Stimulated activated CD8-positive, alpha-beta memory T cell treated with anti-CD3 and anti-CD28 coated beads, Interleukin-7, amount 100 ng/mL, for 48 hours (primary cell): ENCODE measurements at regions not wholly inside any gene's neighbourhood (a gene's known extent, or its start where the extent isn't known, plus 50 kb on each side); places are given as distances from the start of the nearest gene placed in this dataset.

Experiments used
- DNase-seq, 2 donors: peaks; one replicate each; pipeline ENCODE4 v3.0.0-alpha.2; 2020; ENCODE audit warnings: low read depth in 1 of 2; ENCODE audit errors: extremely low read depth in 1 of 2

DNA sequence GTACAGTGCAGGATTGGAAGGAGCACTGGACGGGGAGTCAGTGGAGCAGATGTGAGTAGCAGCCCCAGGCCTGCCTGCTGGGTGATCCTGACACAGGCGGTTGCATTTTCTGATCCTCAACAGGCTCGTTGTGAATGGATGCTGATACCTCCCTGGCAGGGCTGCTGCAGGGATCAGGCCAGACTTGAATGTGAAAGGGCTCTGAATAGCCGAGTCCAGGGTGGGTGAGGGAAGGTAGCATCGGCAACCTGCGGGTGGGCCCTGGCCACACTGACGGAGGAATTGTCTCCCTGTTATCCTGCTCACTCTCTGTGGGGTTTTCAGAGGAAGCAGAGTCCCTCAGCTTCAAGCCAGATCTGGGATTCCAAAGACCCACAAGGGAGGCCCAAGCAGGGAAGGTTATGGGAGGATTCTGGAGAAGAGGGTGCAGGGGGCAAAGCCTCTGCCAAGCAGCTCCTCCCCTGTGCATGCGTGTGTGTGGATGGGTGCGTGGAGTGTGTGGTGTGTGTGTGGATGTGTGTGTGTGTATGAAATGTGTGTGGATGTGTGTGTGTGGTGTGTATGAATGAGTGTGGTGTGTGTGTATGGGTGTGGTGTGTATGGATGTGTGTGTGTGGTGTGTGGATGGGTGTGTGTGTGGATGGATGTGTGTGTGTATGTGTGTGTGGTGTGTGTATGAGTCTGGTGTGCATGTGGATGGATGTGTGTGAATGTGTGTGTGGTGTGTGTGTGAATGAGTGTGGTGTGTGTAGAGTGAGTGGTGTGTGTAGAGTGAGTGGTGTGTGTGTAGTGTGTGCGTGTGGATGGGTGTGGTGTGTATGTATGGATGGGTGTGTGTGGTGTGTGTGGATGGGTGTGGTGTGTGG, 100.3 kb downstream of the UBIAD1 start:
- DNase-seq = no peak

- DNase-seq = no peak
These were observed 101.1 kb downstream of the UBIAD1 start for GRCh38 chr1:11373895-11374747.

GRCh38 chr1:11374748-11375110, 101.7 kb downstream of the UBIAD1 start:
- no peak for DNase-seq

DNA sequence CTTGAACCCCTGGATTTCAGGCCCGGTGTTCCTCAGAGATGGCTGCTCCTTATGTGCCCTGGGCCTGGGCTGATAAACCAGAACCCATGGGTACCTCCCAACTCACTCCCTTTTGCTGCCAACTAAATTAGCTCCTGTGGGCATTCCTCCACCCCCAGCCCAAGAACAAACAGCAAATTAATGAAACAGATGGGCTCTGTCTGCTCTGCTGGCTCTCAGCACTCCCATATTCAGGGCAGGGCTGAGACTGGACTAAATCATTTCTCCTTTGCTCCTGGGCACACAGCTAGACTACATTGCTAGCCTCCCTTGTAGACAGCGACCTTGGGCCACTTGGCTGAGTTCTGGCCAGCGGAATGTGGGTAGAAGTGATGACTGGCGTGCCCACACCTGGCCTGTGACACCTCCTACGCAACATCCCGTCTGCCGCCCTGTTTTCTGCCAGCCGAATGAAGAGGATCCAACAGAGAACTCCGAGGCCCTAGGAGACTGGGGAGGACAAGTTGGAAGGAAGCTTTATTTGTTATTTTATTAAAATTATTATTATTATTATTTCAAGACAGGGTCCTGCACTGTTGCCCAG, 101.9 kb upstream of the DISP3 start:
- DNase-seq = no peak

DNA sequence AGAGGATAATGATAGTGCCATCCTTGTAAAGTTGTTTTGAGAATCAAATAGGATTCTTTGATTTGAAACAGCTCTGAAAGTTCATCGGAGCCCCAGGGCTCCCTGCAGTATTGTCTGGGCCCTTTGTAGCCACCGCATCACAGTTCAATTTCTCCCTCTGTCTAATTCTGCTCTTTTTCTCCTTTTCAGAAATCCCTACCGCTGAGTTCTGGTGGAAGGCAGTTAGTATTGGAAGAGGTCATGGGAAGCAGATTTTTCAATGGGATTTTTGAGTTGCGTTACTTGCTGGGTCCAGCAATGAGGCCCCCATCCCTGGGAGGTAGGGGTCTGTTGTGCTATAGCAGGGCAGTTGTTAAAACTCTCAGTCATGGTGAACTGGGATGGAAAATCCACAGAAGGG, 101.0 kb upstream of the DISP3 start:
- DNase-seq = no peak

- no peak for DNase-seq
These were observed 99.1 kb upstream of the DISP3 start for GRCh38 chr1:11379851-11380250.

DNA sequence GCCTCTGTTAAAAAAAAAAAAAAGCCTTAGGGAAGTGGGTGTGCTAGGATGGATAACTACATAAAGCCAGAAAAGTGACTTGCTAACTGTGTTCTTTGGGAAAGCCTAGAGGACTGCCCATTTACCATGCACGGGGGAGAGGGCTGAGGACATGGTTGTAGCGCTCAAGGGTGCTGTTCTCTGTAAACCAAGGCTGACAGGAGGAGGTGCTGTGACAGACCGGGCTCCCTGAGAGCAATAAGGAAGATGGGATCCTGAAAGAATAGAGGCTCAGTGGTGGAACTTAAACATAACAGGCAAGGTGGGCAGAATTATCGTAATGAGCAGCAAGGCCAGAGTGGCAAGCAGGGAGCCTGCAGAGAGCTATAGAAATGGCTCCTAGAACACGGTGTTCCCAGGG, 98.5 kb upstream of the DISP3 start:
- no peak for DNase-seq

- no peak for DNase-seq
These were observed 95.3 kb upstream of the DISP3 start for GRCh38 chr1:11383553-11384169.

DNA sequence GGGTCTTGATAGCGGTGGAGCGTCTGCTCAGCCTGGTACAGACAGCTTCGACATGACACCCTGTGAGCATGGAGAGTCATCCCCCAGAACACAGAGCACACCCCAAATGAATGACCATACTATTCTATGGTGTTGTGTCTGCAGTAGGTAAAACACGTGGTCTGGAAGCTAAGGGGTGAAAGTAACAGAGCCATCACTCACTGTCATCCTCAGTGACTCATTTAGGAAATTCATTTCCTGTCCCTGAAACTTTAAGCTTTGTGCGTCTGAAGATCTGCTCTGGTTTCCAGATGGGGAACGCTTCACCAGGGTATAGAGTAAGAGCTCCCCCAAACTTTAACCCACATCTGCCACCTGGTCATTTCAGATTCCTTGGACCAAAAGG, 94.8 kb upstream of the DISP3 start:
- no peak for DNase-seq

GRCh38 chr1:11387829-11388228, 91.1 kb upstream of the DISP3 start:
- DNase-seq = no peak

DNA sequence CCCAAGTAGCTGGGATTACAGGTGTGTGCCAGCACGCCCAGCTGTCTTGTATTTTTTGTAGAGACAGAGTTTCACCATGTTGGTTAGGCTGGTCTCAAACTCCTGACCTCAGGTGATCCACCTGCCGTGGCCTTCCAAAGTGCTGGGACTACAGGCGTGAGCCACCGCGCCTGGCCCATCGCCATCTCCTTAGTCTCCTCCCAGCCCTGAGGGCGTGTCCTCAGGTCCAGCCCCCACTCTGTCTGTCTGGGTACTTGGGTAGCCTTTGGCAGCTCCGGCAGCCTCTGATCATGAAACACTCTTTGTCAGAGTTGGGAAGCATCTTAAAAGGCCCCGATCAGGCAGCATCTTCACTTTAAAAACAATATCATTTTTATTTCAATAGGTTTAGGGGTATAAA, 90.3 kb upstream of the DISP3 start:
- DNase-seq = no peak

DNA sequence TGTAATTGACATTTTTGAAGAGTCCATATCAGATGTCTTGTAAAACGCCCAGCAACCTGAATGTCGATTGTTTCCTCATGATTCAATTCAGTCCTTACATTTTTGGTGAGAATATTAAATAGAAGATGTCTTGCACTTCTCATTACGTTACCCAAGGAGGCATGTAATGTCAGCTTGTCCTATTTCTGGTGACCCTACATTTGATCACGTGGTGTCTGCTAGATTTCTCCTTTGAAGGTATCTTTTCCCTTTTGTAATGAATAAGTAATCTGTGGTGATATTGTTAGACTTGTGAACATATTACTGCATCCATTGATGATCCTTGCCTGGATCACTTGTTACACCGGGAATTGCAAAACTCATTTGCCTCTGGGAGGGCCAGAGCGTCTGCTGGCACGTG, 87.6 kb upstream of the DISP3 start:
- DNase-seq = no peak

GRCh38 chr1:11391886-11392285, 87.1 kb upstream of the DISP3 start:
- no peak for DNase-seq

- DNase-seq = no peak
These were observed 84.2 kb upstream of the DISP3 start for GRCh38 chr1:11394592-11395245.

GRCh38 chr1:11395616-11396015, 83.3 kb upstream of the DISP3 start:
- no peak for DNase-seq

DNA sequence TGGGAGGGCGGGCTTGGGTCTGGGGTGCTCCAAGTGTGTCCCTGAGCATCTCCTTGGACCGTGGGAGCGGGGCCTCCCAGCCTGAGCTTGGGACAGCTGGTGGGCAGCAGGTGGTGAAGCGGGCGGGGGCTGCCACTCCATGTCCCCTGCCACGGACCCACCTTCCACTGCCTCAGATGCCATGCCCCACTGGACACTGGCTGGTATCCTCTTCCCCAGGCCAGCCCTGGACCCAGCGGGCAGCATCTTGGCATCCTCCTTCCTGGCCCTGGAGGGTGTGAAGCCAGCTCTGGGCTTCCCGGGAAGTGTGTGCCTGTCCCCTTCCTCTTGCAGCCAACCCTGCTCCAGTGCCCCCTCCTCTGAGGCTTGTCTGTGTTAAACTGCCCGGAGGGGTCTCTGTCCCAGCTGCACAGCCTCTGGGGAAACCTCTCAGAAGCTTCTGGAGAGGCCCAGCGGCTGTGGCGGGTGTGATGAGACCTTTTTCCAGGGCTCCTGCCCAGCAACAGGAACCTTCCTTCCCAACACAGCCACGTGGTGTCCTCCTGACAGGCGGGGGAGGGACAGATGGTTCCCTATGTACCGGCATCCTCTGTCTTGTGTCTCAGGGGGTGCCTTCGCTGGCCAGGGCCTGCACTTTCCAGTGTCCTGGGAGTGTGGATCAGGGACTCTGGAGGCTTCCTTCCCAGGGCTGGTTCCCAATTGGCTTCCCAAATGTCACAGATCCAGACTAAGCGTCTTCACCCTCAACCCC, 81.6 kb upstream of the DISP3 start:
- no peak for DNase-seq

- DNase-seq = no peak
These were observed 79.7 kb upstream of the DISP3 start for GRCh38 chr1:11399250-11399649.

DNA sequence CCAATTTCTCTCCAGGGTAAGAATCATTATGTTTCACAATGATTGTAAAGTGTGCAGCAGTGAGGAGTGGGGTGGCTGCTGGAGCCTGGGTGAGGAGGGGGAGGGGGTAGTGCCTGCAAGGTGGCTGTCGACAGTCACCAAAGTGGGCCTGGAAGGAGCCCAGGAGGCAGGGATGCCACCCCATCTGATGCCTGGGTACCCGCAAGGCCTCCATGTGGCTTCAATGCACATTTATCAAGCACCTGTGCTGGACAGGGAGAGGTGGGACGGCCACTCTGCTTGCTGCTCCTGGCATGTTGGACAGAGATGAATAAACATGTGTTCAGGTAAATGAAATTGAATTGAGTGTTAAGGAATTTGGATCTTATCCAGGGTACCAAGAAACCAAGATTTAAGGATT, 78.8 kb upstream of the DISP3 start:
- no peak for DNase-seq

- DNase-seq = no peak
These were observed 78.4 kb upstream of the DISP3 start for GRCh38 chr1:11400567-11400966.

- DNase-seq = no peak
These were observed 72.1 kb upstream of the DISP3 start for GRCh38 chr1:11406845-11407244.
